ENCODE measurements at regions not wholly inside any gene's neighbourhood (a gene's known extent, or its start where the extent isn't known, plus 50 kb on each side); places are given as distances from the start of the nearest gene placed in this dataset.

DNA sequence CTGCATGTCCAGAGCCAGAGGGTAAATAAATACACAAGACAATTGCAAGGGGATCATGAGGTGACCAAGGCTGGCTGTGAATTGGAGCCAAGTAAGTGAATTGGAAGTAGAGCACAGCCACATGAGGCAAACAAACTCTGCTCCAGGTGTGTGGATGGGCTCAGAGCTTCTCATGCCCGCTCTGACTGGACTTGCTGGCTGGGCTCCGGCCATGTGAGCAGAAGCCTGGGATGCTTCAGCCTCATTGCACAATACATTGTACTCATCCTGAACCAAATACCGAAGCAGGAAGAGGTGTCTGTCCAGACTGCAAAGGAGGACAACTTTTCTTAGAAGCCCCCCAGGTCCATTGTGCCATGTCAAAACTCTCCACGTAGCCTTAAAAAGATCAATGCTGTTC, 193.0 kb downstream of the TTC8 start:
- 89 to 100% methylated on average over 1 to 4 of the region's 4 CpGs for WGBS, 2 donors (ENCODE audit: low coverage in 1 of 2)
- in situ Hi-C loops (cut with MboI; ENCODE audit: low pct_ligation_motif_present in 1 of 4, low pct_unique_long_range_greater_than_20kb in 1 of 4, low sequenced_read_pairs in 3 of 4) (loop anchor here in 2 of 4 donors (10.0 to 25.0 kb wide), 3 partner anchors 353 to 530 kb away; no protein-coding TSS in a partner anchor), intact Hi-C loops (cut with DNase I; ENCODE audit: low total_unique reads) (no loop called here)
- no peaks in the 10 kb centered on the region for H3K36me3 ChIP-seq
- no peak for DNase-seq
- no peak overlapping the region for H3K4me3 ChIP-seq
- no peaks in the 10 kb centered on the region for H3K4me1 ChIP-seq
- no peaks in the 10 kb centered on the region for H3K27me3 ChIP-seq
- H3K27ac ChIP-seq: no peak overlapping the region
- no peak for TF ChIP-seq POLR2A (IDR thresholded peaks at IDR 0.05)
- TF ChIP-seq EP300 (IDR thresholded peaks at IDR 0.05; ENCODE audit: low read depth): no peak
- TF ChIP-seq, protein P1, sequence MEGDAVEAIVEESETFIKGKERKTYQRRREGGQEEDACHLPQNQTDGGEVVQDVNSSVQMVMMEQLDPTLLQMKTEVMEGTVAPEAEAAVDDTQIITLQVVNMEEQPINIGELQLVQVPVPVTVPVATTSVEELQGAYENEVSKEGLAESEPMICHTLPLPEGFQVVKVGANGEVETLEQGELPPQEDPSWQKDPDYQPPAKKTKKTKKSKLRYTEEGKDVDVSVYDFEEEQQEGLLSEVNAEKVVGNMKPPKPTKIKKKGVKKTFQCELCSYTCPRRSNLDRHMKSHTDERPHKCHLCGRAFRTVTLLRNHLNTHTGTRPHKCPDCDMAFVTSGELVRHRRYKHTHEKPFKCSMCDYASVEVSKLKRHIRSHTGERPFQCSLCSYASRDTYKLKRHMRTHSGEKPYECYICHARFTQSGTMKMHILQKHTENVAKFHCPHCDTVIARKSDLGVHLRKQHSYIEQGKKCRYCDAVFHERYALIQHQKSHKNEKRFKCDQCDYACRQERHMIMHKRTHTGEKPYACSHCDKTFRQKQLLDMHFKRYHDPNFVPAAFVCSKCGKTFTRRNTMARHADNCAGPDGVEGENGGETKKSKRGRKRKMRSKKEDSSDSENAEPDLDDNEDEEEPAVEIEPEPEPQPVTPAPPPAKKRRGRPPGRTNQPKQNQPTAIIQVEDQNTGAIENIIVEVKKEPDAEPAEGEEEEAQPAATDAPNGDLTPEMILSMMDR (IDR thresholded peaks at IDR 0.05): no peak
- TF ChIP-seq POLR2AphosphoS5 (IDR thresholded peaks at IDR 0.05): no peak
- H3K9me3 ChIP-seq: no peaks in the 10 kb centered on the region

DNA sequence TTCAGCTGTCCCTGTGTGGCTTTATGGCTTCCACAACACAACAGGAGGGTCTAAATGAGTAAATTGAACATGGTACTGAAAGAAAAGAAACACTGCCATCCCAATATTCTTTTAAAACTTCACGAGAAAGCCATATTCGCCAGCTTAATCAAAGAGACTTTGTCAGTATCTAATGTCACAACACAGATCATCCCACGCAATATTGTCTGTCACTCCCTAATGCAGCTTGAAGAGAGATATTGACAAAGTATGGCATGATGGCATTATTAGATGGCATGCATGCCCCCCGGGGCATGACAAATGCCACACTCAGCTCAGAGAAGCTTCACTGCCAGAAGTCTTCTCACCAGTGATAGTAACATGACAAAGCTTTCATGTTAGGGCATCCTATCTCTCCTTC, 197.8 kb downstream of the TTC8 start:
- Histone ChIP-seq H3K27me3 (peaks cover 11% of the 10 kb centered on the region), H3K27ac (no peak overlapping the region), H3K36me3 (no peaks in the 10 kb centered on the region), H3K4me3 (no peak overlapping the region), H3K4me1 (peaks cover 0 to 8% (median 7%) of the 10 kb centered on the region in 4 donors), H3K9me3 (no peaks in the 10 kb centered on the region)
- TF ChIP-seq POLR2A (IDR thresholded peaks at IDR 0.05): no peak
- TF ChIP-seq EP300 (IDR thresholded peaks at IDR 0.05; ENCODE audit: low read depth): no peak
- TF ChIP-seq, protein P1 (IDR thresholded peaks at IDR 0.05): no peak
- TF ChIP-seq POLR2AphosphoS5 (IDR thresholded peaks at IDR 0.05): no peak
- intact Hi-C loops (cut with DNase I; ENCODE audit: low total_unique reads): no loop called here
- no peak for DNase-seq
- in situ Hi-C loops (cut with MboI; ENCODE audit: low pct_ligation_motif_present in 1 of 4, low pct_unique_long_range_greater_than_20kb in 1 of 4, low sequenced_read_pairs in 3 of 4): loop anchor here in 3 of 4 donors (10.0 to 25.0 kb wide), 3 partner anchors 360 to 893 kb away; no protein-coding TSS in a partner anchor
- 89% methylated on average over 3 to 4 of the region's 4 CpGs for WGBS, 2 donors (ENCODE audit: low coverage in 1 of 2)

DNA sequence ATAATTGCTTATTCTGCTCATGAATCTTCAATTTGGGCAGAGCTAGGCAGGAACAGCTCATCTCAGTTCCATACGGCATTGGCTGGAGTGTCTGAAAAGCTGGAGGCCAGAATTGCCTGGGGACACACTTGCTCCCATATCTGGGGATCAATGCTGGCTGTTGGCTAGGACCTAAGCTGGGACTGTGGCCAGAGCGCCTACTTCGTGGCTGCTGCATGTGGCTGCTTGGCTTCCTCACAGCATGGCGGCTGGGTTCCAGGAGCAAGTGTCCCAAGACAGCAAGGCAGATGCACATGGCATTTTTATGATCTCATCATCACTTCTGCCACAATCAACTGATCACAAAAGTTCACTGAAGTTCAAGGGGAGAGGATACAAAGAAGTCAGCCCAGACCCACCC, 200.2 kb downstream of the TTC8 start:
- intact Hi-C loops (cut with DNase I; ENCODE audit: low total_unique reads): loop anchor here (5.0 kb wide), 1 partner anchor 888 kb away; no protein-coding TSS in a partner anchor
- 93 to 100% methylated on average over 1 to 4 of the region's 4 CpGs for WGBS, 2 donors (ENCODE audit: low coverage in 1 of 2)
- H3K9me3 ChIP-seq: no peaks in the 10 kb centered on the region
- no peak overlapping the region for H3K27ac ChIP-seq
- in situ Hi-C loops (cut with MboI; ENCODE audit: low pct_ligation_motif_present in 1 of 4, low pct_unique_long_range_greater_than_20kb in 1 of 4, low sequenced_read_pairs in 3 of 4): loop anchor here (10.0 to 25.0 kb wide), 8 partner anchors 362 to 1213 kb away; partner anchors contain the start of gene FOXN3 (in 1 of the 4)
- TF ChIP-seq, protein P1 (IDR thresholded peaks at IDR 0.05): no peak
- TF ChIP-seq POLR2A (IDR thresholded peaks at IDR 0.05) (no peak), EP300 (IDR thresholded peaks at IDR 0.05; ENCODE audit: low read depth) (no peak), POLR2AphosphoS5 (IDR thresholded peaks at IDR 0.05) (no peak)
- peaks cover 27% of the 10 kb centered on the region for H3K27me3 ChIP-seq
- H3K36me3 ChIP-seq: no peaks in the 10 kb centered on the region
- no peak for DNase-seq
- no peak overlapping the region for H3K4me3 ChIP-seq
- H3K4me1 ChIP-seq: peaks cover 0 to 13% (median 11%) of the 10 kb centered on the region in 4 donors

DNA sequence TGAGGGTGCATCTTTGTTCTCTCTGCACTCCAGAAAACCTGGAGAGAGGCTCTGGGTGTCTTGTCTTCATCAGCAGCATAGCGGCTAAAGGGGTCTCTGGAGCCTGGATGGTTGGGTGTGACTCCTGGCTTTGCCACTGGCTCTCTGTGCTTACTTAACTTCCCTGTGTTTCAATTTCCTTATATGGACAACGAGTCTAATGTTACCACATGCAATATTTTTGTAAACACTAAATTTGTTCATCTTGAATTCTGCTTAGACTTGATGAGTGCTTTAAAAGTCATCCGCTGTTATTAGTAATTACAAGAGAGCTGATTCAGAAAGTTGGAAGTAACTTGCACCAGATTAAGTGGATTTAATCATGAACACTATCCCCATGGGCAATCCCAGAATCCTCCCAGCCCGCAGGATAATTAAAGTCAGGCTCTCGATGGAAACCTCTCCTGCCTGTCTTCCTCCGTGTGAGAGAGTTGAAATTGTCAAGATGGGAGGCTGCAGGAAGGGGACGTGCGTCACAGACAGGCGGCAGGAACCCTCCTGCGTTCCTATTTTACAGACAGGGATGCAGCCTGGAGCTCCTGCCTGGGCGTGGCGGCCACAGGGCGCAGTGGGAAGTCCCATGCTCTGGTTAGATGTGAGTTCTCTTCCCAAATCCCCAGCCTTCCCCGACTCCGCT, 201.2 kb downstream of the TTC8 start:
- no peak overlapping the region for H3K27ac ChIP-seq
- intact Hi-C loops (cut with DNase I; ENCODE audit: low total_unique reads) (loop anchor here (5.0 kb wide), 1 partner anchor 887 kb away; no protein-coding TSS in a partner anchor), in situ Hi-C loops (cut with MboI; ENCODE audit: low pct_ligation_motif_present in 1 of 4, low pct_unique_long_range_greater_than_20kb in 1 of 4, low sequenced_read_pairs in 3 of 4) (loop anchor here (10.0 to 25.0 kb wide), 6 partner anchors 362 to 1212 kb away; partner anchors contain the start of gene FOXN3 (in 1 of the 4))

More for the DNA sequence above, 201.2 kb downstream of the TTC8 start:
- H3K9me3 ChIP-seq: no peaks in the 10 kb centered on the region
- H3K27me3 ChIP-seq: peaks cover 30% of the 10 kb centered on the region
- no peak for DNase-seq
- 60 to 79% methylated on average over 4 to 15 of the region's 15 CpGs for WGBS, 2 donors (ENCODE audit: low coverage in 1 of 2)
- TF ChIP-seq, protein P1 (IDR thresholded peaks at IDR 0.05): no peak
- TF ChIP-seq POLR2A (IDR thresholded peaks at IDR 0.05) (no peak), EP300 (IDR thresholded peaks at IDR 0.05; ENCODE audit: low read depth) (no peak), POLR2AphosphoS5 (IDR thresholded peaks at IDR 0.05) (no peak)
- no peak overlapping the region for H3K4me3 ChIP-seq
- H3K4me1 ChIP-seq: peaks cover 0 to 13% (median 11%) of the 10 kb centered on the region in 4 donors
- no peaks in the 10 kb centered on the region for H3K36me3 ChIP-seq

Measured in transverse colon (tissue), 4 donors.